NCI-H187 (cell line): ENCODE measurements at regions not wholly inside any gene's neighbourhood (a gene's known extent, or its start where the extent isn't known, plus 50 kb on each side); places are given as distances from the start of the nearest gene placed in this dataset.

Source experiments
- DNase-seq, 2 experiments: peaks; one replicate each; lab custom pipeline; 2025; lab: John Stamatoyannopoulos, UW

GRCh38 chr4:125515016-125515415, 200.3 kb downstream of the FAT4 start:
- no peak for DNase-seq

DNA sequence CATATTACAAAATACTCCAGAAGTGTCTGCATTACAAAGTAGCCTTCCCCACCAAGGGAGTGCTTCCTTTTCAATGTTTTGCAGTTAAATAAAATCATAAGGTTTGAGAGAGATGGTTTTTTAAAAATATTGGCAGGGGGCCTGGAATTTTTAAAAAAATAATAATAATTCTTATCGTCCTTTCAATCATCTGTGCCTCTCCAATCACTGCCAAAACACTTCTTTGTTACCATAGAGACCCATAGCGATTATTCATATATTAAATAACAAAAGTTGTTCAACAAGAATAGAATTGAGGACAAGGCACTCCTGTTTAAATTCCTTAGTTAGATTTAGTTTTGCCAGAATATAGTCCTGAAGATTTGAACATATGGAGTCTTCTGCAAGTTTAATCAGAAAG, 203.1 kb downstream of the FAT4 start:
- DNase-seq: no peak

DNA sequence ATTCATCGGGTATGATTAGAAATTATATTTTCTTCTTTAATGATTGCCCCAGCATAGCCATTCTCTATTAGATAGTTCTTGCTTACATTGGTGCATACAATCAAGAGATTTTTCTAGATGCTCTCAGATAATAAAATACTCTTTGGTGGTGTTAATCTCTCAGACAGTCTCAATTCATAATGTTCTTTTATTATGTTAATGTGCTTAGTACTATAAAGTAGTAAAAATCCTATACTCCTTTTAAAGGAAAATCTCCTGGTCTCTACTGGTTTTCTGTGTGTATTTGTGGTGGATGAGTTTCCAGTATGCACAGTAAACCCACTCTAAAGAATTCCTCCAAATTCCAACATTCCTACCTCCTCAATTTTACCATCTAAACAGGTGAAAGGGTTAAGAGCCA, 203.5 kb downstream of the FAT4 start:
- no peak for DNase-seq

DNA sequence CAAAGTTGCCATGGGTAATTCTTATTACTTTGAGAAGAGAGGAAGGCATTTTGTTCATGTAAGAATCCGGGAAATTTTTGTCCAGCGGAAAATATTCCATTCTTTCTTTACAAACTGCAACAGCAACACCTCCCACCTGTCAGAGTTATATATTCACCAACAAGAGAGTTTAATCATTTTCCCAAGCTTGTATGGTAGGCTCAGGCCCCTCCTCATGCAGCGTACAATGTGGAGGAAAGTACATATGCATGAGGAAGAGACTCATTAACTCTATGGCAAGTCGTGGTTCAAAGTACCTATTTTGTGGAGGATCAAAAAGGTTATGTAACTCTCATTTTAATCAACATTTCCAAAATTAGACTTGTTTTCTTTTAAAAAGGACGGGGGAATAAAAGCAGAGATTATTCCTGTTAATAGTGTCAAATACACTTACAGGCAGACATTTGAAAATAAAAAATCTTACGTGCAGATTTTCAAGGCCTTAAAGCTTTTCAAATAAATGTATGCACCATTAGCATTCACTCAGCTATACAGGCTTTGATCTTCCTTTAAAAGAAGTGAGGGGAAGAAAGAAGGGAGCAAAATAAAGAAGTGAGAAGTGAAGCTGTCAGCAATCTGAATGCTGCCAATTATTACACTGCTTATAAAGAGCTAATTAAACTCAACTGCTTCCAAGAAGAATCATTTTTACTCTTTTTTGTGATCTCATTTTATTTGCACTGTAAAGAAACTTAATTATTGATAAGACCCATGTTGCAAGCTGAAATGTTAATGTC, 204.8 kb downstream of the FAT4 start:
- no peak for DNase-seq

- no peak for DNase-seq
These were observed 205.7 kb downstream of the FAT4 start for GRCh38 chr4:125520258-125520990.

DNA sequence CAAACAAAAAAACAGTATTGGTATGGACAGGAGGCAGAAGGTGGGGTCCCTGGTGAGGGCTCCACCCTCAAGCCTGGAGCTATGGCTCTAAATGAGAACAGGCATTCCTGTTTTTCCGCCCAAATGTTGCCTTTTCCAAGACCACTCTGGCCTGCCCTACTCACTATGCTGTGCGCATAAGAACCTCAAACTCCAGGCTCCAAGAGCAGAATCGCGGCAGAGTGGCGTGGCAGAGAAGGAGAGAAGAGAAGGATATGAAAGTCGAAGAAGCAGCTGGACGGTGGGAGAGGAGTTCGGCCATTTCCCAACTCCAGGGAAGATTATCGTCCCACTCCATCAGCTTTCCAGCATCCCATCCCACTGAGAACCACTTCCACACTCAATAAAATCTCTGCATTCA, 207.8 kb downstream of the FAT4 start:
- no peak for DNase-seq

- no peak for DNase-seq
These were observed 208.2 kb downstream of the FAT4 start for GRCh38 chr4:125522992-125523391.

DNA sequence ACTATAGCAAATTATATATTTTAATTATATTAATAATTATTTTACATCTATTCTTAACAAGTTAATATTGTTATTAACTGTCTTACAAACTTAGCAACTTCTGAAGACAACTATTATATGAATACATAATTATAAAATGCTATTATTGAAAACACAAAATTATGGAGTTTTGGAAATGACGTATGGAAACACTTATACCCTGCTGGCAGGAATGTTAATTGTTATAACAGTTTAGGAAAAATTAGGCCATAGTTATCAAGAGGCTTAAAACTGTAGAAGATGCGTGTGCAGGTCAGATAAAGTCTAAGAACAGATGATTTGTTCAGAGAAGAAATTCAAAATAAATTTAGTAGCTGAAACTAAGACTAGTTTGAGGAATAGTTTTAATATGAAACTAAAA, 211.7 kb downstream of the FAT4 start:
- no peak for DNase-seq

GRCh38 chr4:125527681-125528080, 212.9 kb downstream of the FAT4 start:
- DNase-seq: no peak

DNA sequence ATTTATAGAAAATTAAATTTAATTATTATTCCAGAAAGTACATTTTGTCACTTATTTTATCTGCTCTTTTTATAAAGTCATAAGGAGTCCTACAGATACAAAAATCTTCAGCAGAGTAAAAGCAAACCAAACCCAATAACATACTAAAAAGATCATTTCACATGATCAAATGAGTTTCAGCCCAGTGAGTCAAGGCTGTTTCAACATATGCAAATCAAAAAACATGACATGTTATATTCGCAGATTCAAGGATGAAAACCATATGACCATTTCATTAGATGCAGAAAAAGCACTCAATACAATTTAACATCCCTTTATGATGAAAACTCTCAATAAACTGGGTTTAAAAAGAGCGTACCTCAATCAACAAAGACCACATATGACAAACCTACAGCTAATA, 214.3 kb downstream of the FAT4 start:
- no peak for DNase-seq

- DNase-seq: no peak
These were observed 223.9 kb downstream of the FAT4 start for GRCh38 chr4:125538670-125539069.

DNA sequence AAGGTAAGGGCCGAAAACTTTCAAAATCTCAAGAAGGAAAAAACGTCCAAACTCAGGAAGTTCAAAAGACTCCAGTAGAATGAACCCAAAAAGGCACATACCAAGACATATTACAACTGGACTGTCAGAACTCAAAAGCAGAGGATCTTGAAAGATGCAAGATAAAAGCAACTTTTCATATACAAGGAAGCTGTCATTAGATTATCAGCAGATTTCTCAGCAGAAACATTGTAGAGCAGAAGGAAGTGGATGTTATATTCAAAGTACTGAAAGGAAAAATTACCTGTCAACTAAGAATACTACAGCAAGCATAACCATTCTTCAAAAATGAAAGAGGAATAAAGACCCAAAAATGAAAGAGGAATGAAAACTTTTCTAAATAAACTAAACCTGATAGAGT, 224.9 kb downstream of the FAT4 start:
- no peak for DNase-seq

DNA sequence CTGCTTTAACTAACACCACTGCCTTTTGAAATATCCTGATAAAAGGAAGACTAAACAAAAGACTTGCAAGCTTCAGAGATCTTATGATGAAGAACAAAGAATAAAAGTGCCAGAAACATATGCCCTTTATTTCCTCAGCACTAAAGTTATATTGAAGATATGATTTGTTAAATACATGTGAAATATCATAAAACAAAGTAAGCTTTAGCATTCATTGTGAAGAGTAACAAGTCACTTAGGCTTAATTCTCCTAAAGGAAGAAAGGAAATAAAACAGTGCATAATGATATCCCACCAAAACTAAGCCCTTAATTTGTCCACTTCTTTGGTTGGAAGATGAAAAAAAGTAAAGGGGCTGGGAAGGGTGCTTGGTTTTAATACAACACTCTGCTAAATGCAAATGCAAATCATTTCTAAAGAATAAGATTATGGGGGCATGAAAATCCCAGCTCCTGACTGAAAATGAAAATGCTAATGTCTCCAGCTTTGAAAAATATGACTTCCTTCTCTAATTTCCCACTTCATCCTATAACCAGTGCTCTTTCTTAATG, 227.2 kb downstream of the FAT4 start:
- DNase-seq: no peak

DNA sequence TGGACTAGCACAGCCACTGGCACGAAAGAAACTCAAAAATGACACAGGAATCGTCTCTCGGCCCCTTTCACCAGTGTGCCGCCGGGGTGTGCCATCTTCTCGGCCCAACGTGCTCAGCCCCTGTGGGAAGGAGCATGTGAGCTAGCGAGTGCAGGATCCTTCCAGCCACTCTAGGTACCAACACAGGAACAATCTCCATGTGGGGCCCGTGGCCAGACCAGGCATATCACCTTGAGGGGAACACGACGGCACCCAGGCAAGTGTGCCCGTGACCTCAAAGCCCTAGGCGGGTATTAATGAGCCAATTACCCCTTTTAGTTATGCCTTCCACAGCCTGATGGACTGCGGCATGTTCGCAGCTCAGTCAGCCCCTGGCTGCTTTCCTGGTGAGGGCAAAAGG, 231.5 kb downstream of the FAT4 start:
- DNase-seq: no peak

- no peak for DNase-seq
These were observed 233.1 kb downstream of the FAT4 start for GRCh38 chr4:125547836-125548235.

DNA sequence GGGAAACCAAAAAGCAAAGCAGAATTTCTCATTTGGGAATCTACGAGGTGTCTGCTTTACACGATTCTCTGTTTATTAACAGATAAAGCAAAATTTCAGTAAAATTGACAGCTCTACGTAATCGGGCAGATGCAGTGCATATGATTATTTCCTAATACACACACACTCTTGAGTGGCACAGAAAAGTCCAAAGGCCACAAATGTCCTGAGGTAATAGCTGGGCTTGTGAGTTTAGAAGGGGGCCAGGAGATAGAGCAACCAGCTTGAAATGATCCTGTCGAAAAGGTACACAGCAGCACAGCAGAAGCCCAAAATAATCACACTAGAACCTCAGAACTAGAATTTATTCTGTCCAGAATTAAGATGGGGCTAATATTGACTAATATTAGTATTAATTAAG, 236.0 kb downstream of the FAT4 start:
- no peak for DNase-seq

DNA sequence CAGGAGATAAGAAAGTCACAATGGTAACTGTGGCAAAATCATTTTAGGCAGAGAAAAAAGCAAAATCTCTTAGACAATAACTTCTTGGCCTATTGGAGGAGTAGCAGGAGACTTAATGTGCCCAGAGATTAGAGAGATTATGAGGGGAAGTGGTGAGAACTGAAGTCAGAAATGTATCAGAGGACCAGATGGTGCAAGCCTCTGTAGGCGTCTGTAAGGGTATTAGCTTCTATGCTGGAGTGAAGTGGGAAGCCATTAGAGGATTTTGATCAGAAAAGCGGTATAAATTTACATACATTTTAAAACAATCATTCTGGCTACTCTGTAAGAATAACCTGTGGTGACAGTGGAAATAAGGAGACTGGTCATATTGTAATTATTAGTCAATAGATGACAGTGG, 236.7 kb downstream of the FAT4 start:
- no peak for DNase-seq

DNA sequence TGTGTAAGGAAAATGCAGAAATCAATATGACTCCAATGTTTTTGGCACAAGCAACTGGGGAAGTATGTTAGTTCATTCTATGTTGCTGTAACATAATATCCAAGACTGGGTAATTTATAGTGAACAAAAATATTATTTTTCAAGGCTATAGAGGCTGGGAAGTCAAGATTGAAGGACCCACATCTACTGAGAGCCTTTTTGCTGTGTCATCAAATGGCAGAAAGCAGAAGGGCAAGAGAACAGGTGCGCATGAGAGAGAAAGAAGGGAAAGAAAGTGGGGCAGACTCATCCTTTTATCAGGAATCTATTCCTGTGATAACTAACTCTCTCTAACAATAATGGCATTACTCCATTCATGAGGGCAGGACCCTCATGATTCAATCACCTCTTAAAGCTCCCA, 237.2 kb downstream of the FAT4 start:
- DNase-seq: no peak

GRCh38 chr4:125572601-125573000, 257.8 kb downstream of the FAT4 start:
- no peak for DNase-seq

DNA sequence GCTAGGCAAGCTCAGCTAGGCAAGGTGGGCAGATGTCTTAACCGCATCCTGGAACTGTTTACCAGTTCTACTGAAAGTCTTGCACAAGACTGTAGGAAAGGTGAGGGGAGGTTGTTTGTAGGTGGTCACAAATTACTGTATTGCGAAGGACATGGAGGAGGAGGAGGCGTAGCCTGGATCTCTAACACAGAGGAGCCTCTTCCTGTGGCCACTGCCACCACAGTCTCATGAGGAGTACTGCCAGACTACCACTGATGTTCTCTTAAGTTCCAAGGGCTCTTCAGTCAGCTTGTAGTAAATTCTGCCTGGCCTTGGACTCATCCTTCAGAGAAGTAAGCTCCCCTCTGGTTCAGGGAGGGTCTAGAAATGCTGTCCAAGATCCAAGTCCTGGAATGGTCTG, 258.6 kb downstream of the FAT4 start:
- DNase-seq: no peak

DNA sequence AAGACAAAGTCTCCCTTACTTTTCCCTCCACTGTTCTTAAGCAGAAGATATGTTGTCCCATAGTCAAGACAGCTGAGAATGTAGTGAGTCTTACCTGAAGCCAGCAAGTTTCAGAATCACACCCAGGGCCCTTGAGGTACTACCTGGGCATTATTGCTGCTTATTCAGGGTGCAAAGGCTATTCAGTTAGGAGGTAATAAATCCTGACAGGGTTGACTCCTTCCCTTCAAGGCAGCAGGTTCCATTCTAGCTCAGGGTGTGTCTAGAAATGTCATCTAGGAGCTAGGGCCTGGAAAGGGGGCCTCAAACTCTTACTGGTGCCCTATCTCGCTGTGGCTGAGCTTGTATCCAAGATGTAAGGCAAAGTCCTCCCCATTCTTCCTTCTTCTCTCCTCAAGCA, 259.0 kb downstream of the FAT4 start:
- no peak for DNase-seq

- no peak for DNase-seq
These were observed 267.5 kb downstream of the FAT4 start for GRCh38 chr4:125582302-125582701.

- no peak for DNase-seq
These were observed 275.4 kb downstream of the FAT4 start for GRCh38 chr4:125590158-125590557.
